ENCODE measurements at regions not wholly inside any gene's neighbourhood (a gene's known extent, or its start where the extent isn't known, plus 50 kb on each side); places are given as distances from the start of the nearest gene placed in this dataset.
"Not testable (repeated sequence)": the region's sequence is repeated elsewhere in the genome, so short reads cannot be mapped to it uniquely, and the experiment has no call there.

DNA sequence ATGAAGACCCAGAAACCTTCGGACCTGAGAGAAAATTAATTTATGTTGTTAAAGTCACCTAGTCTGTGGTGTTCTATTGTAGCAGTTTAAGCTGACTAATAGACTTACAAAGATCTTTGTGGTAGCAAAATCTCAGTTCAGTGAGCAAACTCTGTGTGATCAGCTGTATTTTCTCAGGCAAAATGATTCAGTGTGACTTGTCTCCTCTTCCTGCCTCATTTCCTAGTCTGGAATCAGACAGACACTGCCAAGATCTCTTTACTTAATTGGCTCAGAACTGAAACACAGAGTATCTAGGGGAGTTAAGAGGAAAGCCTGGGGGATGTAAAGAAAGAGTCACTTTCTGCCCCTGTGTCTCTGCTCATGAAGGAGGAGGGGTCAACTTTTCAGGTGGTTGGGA lies 564.7 kb downstream of the KCNA4 start:
- Mint-ChIP-seq H3K27ac (ENCODE audit: unreplicated experiment) (no peak overlapping the region), H3K4me1 (peaks cover 5% of the 10 kb centered on the region)

DNA sequence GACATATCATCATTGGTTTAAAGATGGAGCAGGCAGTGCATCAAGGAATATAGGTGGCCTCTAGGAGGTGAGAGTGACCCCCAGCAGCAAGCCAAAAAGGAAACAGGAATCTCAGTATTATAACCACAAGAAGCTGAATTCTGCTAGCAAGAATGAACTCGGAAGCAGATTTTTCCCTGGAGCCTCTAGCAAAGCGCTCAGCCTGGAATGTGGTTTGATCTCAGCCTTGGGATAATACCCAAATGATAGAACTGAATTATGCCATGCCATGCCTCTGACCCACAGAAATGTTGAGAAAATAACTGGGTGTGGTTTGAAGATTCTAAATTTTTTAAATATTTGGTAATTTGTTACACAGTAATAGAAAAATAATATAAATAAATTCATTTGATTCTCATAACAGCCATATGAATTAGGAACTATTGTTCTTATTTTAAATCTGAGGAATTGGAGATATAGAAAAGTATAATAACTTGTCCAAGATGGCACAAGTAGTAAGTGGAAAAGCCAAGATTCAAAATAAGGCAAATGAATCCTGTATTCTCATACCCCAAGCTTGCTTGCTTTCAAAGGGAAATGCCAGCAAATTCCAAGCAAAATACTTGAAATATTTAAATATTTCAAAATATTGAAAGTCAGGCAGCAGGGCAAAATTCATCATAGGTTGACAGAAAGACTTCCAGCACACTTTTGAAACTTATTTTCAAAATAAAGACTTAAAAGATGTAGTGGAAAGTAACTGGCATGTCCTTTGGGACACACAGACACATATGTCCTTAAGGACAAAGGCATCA lies 567.4 kb downstream of the KCNA4 start:
- peaks cover 4% of the 10 kb centered on the region for H3K4me1 Mint-ChIP-seq
- no peaks in the 10 kb centered on the region for H3K27me3 Mint-ChIP-seq (ENCODE audit: low read depth)
- no peak overlapping the region for H3K27ac Mint-ChIP-seq (ENCODE audit: unreplicated experiment)
- DNase-seq (ENCODE audit: low read depth, low spot score), result no peak
- H3K36me3 Mint-ChIP-seq (ENCODE audit: low read depth), result no peaks in the 10 kb centered on the region
- H3K9me3 Mint-ChIP-seq, result no peaks in the 10 kb centered on the region
- no peak overlapping the region for H3K4me3 Mint-ChIP-seq
- TF ChIP-seq, protein P1, sequence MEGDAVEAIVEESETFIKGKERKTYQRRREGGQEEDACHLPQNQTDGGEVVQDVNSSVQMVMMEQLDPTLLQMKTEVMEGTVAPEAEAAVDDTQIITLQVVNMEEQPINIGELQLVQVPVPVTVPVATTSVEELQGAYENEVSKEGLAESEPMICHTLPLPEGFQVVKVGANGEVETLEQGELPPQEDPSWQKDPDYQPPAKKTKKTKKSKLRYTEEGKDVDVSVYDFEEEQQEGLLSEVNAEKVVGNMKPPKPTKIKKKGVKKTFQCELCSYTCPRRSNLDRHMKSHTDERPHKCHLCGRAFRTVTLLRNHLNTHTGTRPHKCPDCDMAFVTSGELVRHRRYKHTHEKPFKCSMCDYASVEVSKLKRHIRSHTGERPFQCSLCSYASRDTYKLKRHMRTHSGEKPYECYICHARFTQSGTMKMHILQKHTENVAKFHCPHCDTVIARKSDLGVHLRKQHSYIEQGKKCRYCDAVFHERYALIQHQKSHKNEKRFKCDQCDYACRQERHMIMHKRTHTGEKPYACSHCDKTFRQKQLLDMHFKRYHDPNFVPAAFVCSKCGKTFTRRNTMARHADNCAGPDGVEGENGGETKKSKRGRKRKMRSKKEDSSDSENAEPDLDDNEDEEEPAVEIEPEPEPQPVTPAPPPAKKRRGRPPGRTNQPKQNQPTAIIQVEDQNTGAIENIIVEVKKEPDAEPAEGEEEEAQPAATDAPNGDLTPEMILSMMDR (conservative IDR thresholded peaks at IDR 0.05), result no peak

More for the DNA sequence above, 564.7 kb downstream of the KCNA4 start:
- peaks cover 3% of the 10 kb centered on the region for H3K9me3 Mint-ChIP-seq
- H3K4me3 Mint-ChIP-seq, result no peak overlapping the region
- no peaks in the 10 kb centered on the region for H3K36me3 Mint-ChIP-seq (ENCODE audit: low read depth)
- DNase-seq (ENCODE audit: low read depth, low spot score), result no peak
- TF ChIP-seq, protein P1 (conservative IDR thresholded peaks at IDR 0.05), result no peak
- H3K27me3 Mint-ChIP-seq (ENCODE audit: low read depth), result no peaks in the 10 kb centered on the region

DNA sequence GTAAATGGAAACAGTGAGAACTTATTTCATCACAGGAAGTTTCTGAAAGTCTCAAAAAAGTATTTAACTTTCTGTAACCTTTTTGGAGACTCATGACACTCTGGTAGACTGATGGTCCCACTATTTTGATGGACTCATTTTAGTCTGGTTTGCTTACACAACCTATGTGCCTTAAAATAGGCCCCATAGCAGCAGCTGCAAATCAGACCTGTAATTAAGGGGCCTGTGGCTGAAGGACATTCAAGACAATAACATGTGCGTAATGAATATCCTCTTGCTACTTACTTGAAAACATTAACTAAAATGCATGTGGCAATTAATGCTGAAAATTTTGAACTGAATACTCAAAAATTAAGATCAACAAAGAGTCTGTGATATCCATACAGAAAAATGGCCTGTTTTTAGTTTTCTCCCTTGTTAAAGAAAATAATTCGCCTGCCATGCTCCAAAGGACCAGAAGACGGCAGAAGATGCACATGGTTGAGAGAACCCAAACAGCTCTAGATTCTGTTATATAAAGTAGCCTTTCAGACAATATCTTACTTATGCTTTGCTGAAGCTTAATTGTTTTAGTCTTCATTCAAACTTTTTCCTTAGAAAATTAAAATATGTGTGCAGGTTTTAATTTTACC lies 568.5 kb downstream of the KCNA4 start:
- peak; percentile 19 for DNase-seq (ENCODE audit: low read depth, low spot score)
- H3K27ac Mint-ChIP-seq (ENCODE audit: unreplicated experiment), result no peak overlapping the region

DNA sequence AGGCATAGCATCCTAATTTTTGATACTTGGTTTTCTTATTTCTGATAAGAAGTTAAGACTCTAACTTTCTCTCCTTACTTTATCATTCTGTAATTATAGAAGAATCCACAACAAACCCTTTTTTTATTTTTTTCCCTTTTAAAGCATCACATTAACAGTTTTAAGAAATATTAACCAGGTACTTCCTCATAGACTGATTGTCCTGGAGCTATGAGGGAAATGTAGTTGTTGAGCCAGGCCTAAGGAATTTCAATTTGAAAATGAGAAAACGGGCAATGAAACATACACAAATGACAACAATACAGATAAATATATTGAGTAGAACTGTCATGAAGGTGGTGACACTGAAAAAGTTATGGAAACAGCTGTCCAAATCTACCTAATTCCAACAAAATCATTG lies 569.0 kb downstream of the KCNA4 start:
- TF ChIP-seq, protein P1 (conservative IDR thresholded peaks at IDR 0.05), result no peak
- peaks cover 7% of the 10 kb centered on the region for H3K9me3 Mint-ChIP-seq

More for the DNA sequence above, 568.5 kb downstream of the KCNA4 start:
- Mint-ChIP-seq H3K4me3 (no peak overlapping the region), H3K4me1 (peaks cover 4% of the 10 kb centered on the region), H3K9me3 (peaks cover 5% of the 10 kb centered on the region), H3K36me3 (ENCODE audit: low read depth) (no peaks in the 10 kb centered on the region), H3K27me3 (ENCODE audit: low read depth) (no peaks in the 10 kb centered on the region)
- TF ChIP-seq, protein P1 (conservative IDR thresholded peaks at IDR 0.05), result peak; percentile 84

DNA sequence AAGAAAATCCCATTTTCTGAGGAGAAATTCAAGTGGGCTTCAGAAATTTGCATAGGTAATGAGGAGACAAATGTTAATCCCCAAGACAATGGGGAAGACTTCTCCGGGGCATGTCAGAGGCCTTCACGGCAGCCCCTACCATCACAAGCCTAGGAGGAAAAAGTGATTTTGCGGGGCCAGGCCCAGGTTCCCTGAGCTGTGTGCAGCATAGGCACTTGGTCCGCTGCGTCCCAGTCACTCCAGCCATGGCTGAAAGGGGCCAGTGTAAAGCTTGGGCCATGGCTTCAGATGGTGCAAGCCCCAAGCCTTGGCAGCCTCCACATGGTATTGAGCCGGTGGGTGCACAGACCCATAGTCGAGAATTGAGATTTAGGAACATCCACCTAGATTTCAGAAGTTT lies 570.7 kb downstream of the KCNA4 start:
- no peak overlapping the region for H3K4me3 Mint-ChIP-seq
- H3K4me1 Mint-ChIP-seq, result peaks cover 4% of the 10 kb centered on the region
- TF ChIP-seq, protein P1 (conservative IDR thresholded peaks at IDR 0.05), result no peak
- H3K27ac Mint-ChIP-seq (ENCODE audit: unreplicated experiment), result no peak overlapping the region
- no peaks in the 10 kb centered on the region for H3K36me3 Mint-ChIP-seq (ENCODE audit: low read depth)
- peaks cover 7% of the 10 kb centered on the region for H3K9me3 Mint-ChIP-seq
- DNase-seq (ENCODE audit: low read depth, low spot score), result no peak
- H3K27me3 Mint-ChIP-seq (ENCODE audit: low read depth), result no peaks in the 10 kb centered on the region

More for the DNA sequence above, 569.0 kb downstream of the KCNA4 start:
- H3K27ac Mint-ChIP-seq (ENCODE audit: unreplicated experiment), result no peak overlapping the region
- H3K4me3 Mint-ChIP-seq, result no peak overlapping the region
- H3K36me3 Mint-ChIP-seq (ENCODE audit: low read depth), result no peaks in the 10 kb centered on the region
- peaks cover 4% of the 10 kb centered on the region for H3K4me1 Mint-ChIP-seq
- H3K27me3 Mint-ChIP-seq (ENCODE audit: low read depth), result no peaks in the 10 kb centered on the region
- no peak for DNase-seq (ENCODE audit: low read depth, low spot score)

DNA sequence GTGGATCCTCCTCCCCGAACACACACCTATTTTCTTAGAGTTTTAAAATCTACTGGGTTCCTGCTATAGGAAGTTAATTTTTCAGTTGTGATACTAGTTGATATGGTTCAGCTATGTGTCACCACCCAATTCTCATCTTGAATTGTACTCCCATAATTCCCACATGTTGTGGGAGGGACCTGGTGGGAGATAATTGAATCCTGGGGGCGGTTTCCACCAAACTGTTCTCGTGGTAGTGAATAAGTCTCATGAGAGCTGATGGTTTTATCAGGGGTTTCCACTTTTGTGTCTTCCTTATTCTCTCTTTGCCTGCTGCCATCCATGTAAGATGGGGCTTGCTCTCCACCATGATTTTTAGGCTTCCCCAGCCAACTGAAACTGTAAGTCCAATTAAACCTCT lies 571.6 kb downstream of the KCNA4 start:
- H3K9me3 Mint-ChIP-seq; H3K27ac Mint-ChIP-seq (ENCODE audit: unreplicated experiment); DNase-seq (ENCODE audit: low read depth, low spot score); H3K27me3 Mint-ChIP-seq (ENCODE audit: low read depth); H3K4me3 Mint-ChIP-seq; H3K36me3 Mint-ChIP-seq (ENCODE audit: low read depth); H3K4me1 Mint-ChIP-seq: not testable (repeated sequence)
